ENCODE measurements at regions not wholly inside any gene's neighbourhood (a gene's known extent, or its start where the extent isn't known, plus 50 kb on each side); places are given as distances from the start of the nearest gene placed in this dataset.

- Histone ChIP-seq H3K36me3 (ENCODE audit: control insufficient read depth, insufficient read depth, low read length) (no peaks in the 10 kb centered on the region), H3K4me3 (ENCODE audit: low read depth, low read length) (no peak overlapping the region), H3K27me3 (ENCODE audit: control insufficient read depth, insufficient read depth, low read length) (no peaks in the 10 kb centered on the region)
- DNase-seq (ENCODE audit: low read depth) = no peak
- no peak for TF ChIP-seq CTCF (IDR thresholded peaks at IDR 0.05; ENCODE audit: insufficient read depth, low read length, severe bottlenecking)
- no peak for FAIRE-seq
Observed at GRCh38 chr20:20959031-20959755, 147.0 kb downstream of the LINC00237 start.

GRCh38 chr20:20956513-20956931 lies 149.6 kb downstream of the LINC00237 start:
- Histone ChIP-seq H3K4me3 (ENCODE audit: low read depth, low read length) (no peak overlapping the region), H3K27me3 (ENCODE audit: control insufficient read depth, insufficient read depth, low read length) (no peaks in the 10 kb centered on the region), H3K36me3 (ENCODE audit: control insufficient read depth, insufficient read depth, low read length) (no peaks in the 10 kb centered on the region)
- no peak for DNase-seq (ENCODE audit: low read depth)
- no peak for FAIRE-seq
- TF ChIP-seq CTCF (IDR thresholded peaks at IDR 0.05; ENCODE audit: insufficient read depth, low read length, severe bottlenecking) = no peak

GRCh38 chr20:20955892-20956291 lies 150.3 kb downstream of the LINC00237 start:
- Histone ChIP-seq H3K4me3 (ENCODE audit: low read depth, low read length) (no peak overlapping the region), H3K27me3 (ENCODE audit: control insufficient read depth, insufficient read depth, low read length) (no peaks in the 10 kb centered on the region), H3K36me3 (ENCODE audit: control insufficient read depth, insufficient read depth, low read length) (no peaks in the 10 kb centered on the region)
- DNase-seq (ENCODE audit: low read depth) (no peak), FAIRE-seq (no peak)
- no peak for TF ChIP-seq CTCF (IDR thresholded peaks at IDR 0.05; ENCODE audit: insufficient read depth, low read length, severe bottlenecking)

- Histone ChIP-seq H3K4me3 (ENCODE audit: low read depth, low read length) (no peak overlapping the region), H3K36me3 (ENCODE audit: control insufficient read depth, insufficient read depth, low read length) (no peaks in the 10 kb centered on the region), H3K27me3 (ENCODE audit: control insufficient read depth, insufficient read depth, low read length) (no peaks in the 10 kb centered on the region)
- FAIRE-seq = no peak
- DNase-seq (ENCODE audit: low read depth) = no peak
- TF ChIP-seq CTCF (IDR thresholded peaks at IDR 0.05; ENCODE audit: insufficient read depth, low read length, severe bottlenecking) = no peak
Observed at GRCh38 chr20:20953738-20954618, 152.2 kb downstream of the LINC00237 start.

GRCh38 chr20:20950620-20951019 lies 155.5 kb downstream of the LINC00237 start:
- no peaks in the 10 kb centered on the region for H3K36me3 ChIP-seq (ENCODE audit: control insufficient read depth, insufficient read depth, low read length)
- FAIRE-seq (no peak), DNase-seq (ENCODE audit: low read depth) (no peak)
- no peak overlapping the region for H3K4me3 ChIP-seq (ENCODE audit: low read depth, low read length)
- TF ChIP-seq CTCF (IDR thresholded peaks at IDR 0.05; ENCODE audit: insufficient read depth, low read length, severe bottlenecking) = no peak
- no peaks in the 10 kb centered on the region for H3K27me3 ChIP-seq (ENCODE audit: control insufficient read depth, insufficient read depth, low read length)
